H9 (cell line): ENCODE measurements at regions not wholly inside any gene's neighbourhood (a gene's known extent, or its start where the extent isn't known, plus 50 kb on each side); places are given as distances from the start of the nearest gene placed in this dataset.

ENCODE experiments used
- DNase-seq: peaks from one replicate; pipeline ENCODE4 v3.0.0-alpha.2; 2017
- H2AFZ ChIP-seq: one replicate; pipeline ENCODE4 v1.6.1; 2013; ENCODE audit warnings: mild to moderate bottlenecking, low read length, control low read depth, moderate library complexity
- H2AK5ac ChIP-seq: 2 replicates; pipeline ENCODE4 v1.6.1; 2013; ENCODE audit warnings: low read length, control low read depth, mixed read lengths; ENCODE audit not compliant: insufficient read length
- H2BK120ac ChIP-seq: one replicate; pipeline ENCODE4 v1.6.1; 2013; ENCODE audit warnings: low read depth, mild to moderate bottlenecking, low read length, control low read depth, inconsistent platforms; ENCODE audit not compliant: poor library complexity, severe bottlenecking
- H2BK12ac ChIP-seq: 2 replicates; pipeline ENCODE4 v1.6.1; 2013; ENCODE audit warnings: low read length, control low read depth, mixed read lengths, low read depth; ENCODE audit not compliant: insufficient read length
- H2BK15ac ChIP-seq: 2 replicates; pipeline ENCODE4 v1.6.1; 2013; ENCODE audit warnings: low read depth, low read length, control low read depth
- H2BK20ac ChIP-seq: one replicate; pipeline ENCODE4 v1.6.1; 2013; ENCODE audit warnings: low read depth, mild to moderate bottlenecking, low read length, control low read depth, inconsistent platforms; ENCODE audit not compliant: poor library complexity, severe bottlenecking
- H2BK5ac ChIP-seq: 2 replicates; pipeline ENCODE4 v1.6.1; 2013; ENCODE audit warnings: low read length, control low read depth, mixed read lengths; ENCODE audit not compliant: insufficient read length
- H3K14ac ChIP-seq: 2 replicates; pipeline ENCODE4 v1.6.1; 2013; ENCODE audit warnings: low read length, control low read depth; ENCODE audit not compliant: insufficient read depth
- H3K18ac ChIP-seq: 2 replicates; pipeline ENCODE4 v1.6.1; 2013; ENCODE audit warnings: low read depth, mild to moderate bottlenecking, mixed read lengths, low read length, control low read depth; ENCODE audit not compliant: insufficient read length
- H3K23ac ChIP-seq: 2 replicates; pipeline ENCODE4 v1.6.1; 2013; ENCODE audit warnings: low read length, control low read depth, mixed read lengths, low read depth; ENCODE audit not compliant: insufficient read length
- H3K23me2 ChIP-seq: 2 replicates; pipeline ENCODE4 v1.6.1; 2013; ENCODE audit warnings: low read depth, mild to moderate bottlenecking, mixed read lengths, low read length, control low read depth; ENCODE audit not compliant: insufficient read length, poor library complexity, severe bottlenecking
- H3K27ac ChIP-seq: 2 replicates; pipeline ENCODE4 v1.5.1; 2013; ENCODE audit warnings: low read length, control low read depth, mixed read lengths, low read depth; ENCODE audit not compliant: insufficient read length
- H3K27me3 ChIP-seq: 2 replicates; pipeline ENCODE4 v1.6.1; 2013; ENCODE audit warnings: low read length, control low read depth, inconsistent platforms; ENCODE audit not compliant: insufficient read depth
- H3K4ac ChIP-seq: 2 replicates; pipeline ENCODE4 v1.6.1; 2013; ENCODE audit warnings: low read depth, mild to moderate bottlenecking, control low read depth, inconsistent platforms, low read length, moderate library complexity
- H3K4me1 ChIP-seq: 2 replicates; pipeline ENCODE4 v1.6.1; 2013; ENCODE audit warnings: low read length, control low read depth, inconsistent platforms; ENCODE audit not compliant: insufficient read depth
- H3K4me2 ChIP-seq: 2 replicates; pipeline ENCODE4 v1.6.1; 2013; ENCODE audit warnings: low read length, control low read depth, mixed read lengths; ENCODE audit not compliant: insufficient read length, insufficient read depth
- H3K56ac ChIP-seq: 2 replicates; pipeline ENCODE4 v1.6.1; 2013; ENCODE audit warnings: low read depth, mild to moderate bottlenecking, mixed read lengths, low read length, control low read depth; ENCODE audit not compliant: insufficient read length
- H3K79me1 ChIP-seq: 2 replicates; pipeline ENCODE4 v1.6.1; 2013; ENCODE audit warnings: low read depth, mild to moderate bottlenecking, moderate library complexity, low read length, control low read depth, inconsistent platforms; ENCODE audit not compliant: insufficient read depth, poor library complexity, severe bottlenecking
- H3K79me2 ChIP-seq: 2 replicates; pipeline ENCODE4 v1.6.1; 2013; ENCODE audit warnings: low read length, control low read depth, inconsistent platforms; ENCODE audit not compliant: insufficient read depth
- H3K9ac ChIP-seq: 2 replicates; pipeline ENCODE4 v1.6.1; 2013; ENCODE audit warnings: low read length, control low read depth, mixed read lengths; ENCODE audit not compliant: insufficient read length; ENCODE audit errors: extremely low read depth
- H3K9me3 ChIP-seq: one replicate; pipeline ENCODE4 v1.6.1; 2013; ENCODE audit warnings: low read depth, low read length, inconsistent platforms; ENCODE audit not compliant: control insufficient read depth
- H3T11ph ChIP-seq: one replicate; pipeline ENCODE4 v1.6.1; 2013; ENCODE audit warnings: mild to moderate bottlenecking, low read length, control low read depth, inconsistent platforms
- H4K20me1 ChIP-seq: one replicate; pipeline ENCODE4 v1.6.1; 2013; ENCODE audit not compliant: control insufficient read depth, insufficient read length, insufficient read depth
- H4K5ac ChIP-seq: 2 replicates; pipeline ENCODE4 v1.6.1; 2013; ENCODE audit warnings: low read depth, mild to moderate bottlenecking, mixed read lengths, low read length, control low read depth; ENCODE audit not compliant: insufficient read length
- H4K8ac ChIP-seq: replicated peaks from 2 replicates; pipeline ENCODE4 v1.6.1; 2013; ENCODE audit warnings: low read length, control low read depth, mixed read lengths, low read depth; ENCODE audit not compliant: insufficient read length
- H4K91ac ChIP-seq: 2 replicates; pipeline ENCODE4 v1.6.1; 2013; ENCODE audit warnings: low read depth, mild to moderate bottlenecking, moderate library complexity, mixed read lengths, low read length, control low read depth; ENCODE audit not compliant: insufficient read length
- H3K27ac Mint-ChIP-seq, 3 experiments: 2 replicates in 2 of 3; 3 replicates in 1 of 3; pipeline ENCODE4 v1.8.0; 2020 to 2021; ENCODE audit warnings: mixed read lengths in 3 of 3, mild to moderate bottlenecking in 1 of 3, moderate library complexity in 1 of 3
- H3K27me3 Mint-ChIP-seq: 2 replicates; pipeline ENCODE4 v1.8.0; 2021; ENCODE audit warnings: low read depth, mild to moderate bottlenecking, moderate library complexity, mixed read lengths
- H3K36me3 Mint-ChIP-seq, 3 experiments: 2 replicates in 2 of 3; 3 replicates in 1 of 3; pipeline ENCODE4 v1.8.0; 2020 to 2021; ENCODE audit warnings: low read depth in 3 of 3, mixed read lengths in 3 of 3; ENCODE audit not compliant: insufficient read depth in 1 of 3
- H3K4me1 Mint-ChIP-seq, 2 experiments: 2 replicates each; pipeline ENCODE4 v1.8.0; 2020; ENCODE audit warnings: mixed read lengths in 2 of 2
- H3K4me3 Mint-ChIP-seq, 2 experiments: 2 replicates in 1 of 2; 3 replicates in 1 of 2; pipeline ENCODE4 v1.8.0; 2020 to 2021; ENCODE audit warnings: mild to moderate bottlenecking in 2 of 2, mixed read lengths in 2 of 2, moderate library complexity in 1 of 2
- H3K9me3 Mint-ChIP-seq, 2 experiments: 2 replicates in 1 of 2; 3 replicates in 1 of 2; pipeline ENCODE4 v1.8.0; 2020; ENCODE audit warnings: mild to moderate bottlenecking in 2 of 2, mixed read lengths in 2 of 2, moderate library complexity in 1 of 2
- WGBS: extraction: QIAGEN DNeasy Blood & Tissue Kit; methylation state at CpG from one replicate; pipeline ENCODE4 v1.1.7; 2013; ENCODE audit warnings: missing lambda C conversion rate, low lambda C conversion rate, mixed read lengths; ENCODE audit not compliant: insufficient read length; ENCODE audit errors: extremely low coverage; 5-methylcytosine and 5-hydroxymethylcytosine counted together
- TF ChIP-seq, protein P1 (sequence below): fragments of 200-600 bp; sonication (generic); conservative IDR thresholded peaks from 3 replicates; pipeline ENCODE4 v1.8.0; 2021; ENCODE audit warnings: antibody characterized with exemption, mild to moderate bottlenecking

GRCh38 chr4:95701500-95702170 is 138.3 kb upstream of the PDHA2 start:
- Histone ChIP-seq H3T11ph (no peak overlapping the region), H2BK15ac (no peak overlapping the region), H3K27me3 (no peaks in the 10 kb centered on the region), H4K91ac (no peak overlapping the region), H3K56ac (no peak overlapping the region), H3K79me2 (no peaks in the 10 kb centered on the region), H3K23me2 (no peaks in the 10 kb centered on the region), H2BK5ac (no peak overlapping the region), H4K8ac (no peak overlapping the region), H3K4me2 (no peak overlapping the region), H4K20me1 (no peaks in the 10 kb centered on the region), H3K79me1 (no peaks in the 10 kb centered on the region), H3K9ac (no peak overlapping the region), H2AFZ (no peak overlapping the region), H2BK12ac (no peak overlapping the region), H3K4ac (no peak overlapping the region), H4K5ac (no peak overlapping the region), H3K9me3 (no peaks in the 10 kb centered on the region), H2BK120ac (no peak overlapping the region), H3K14ac (no peak overlapping the region), H3K4me1 (no peaks in the 10 kb centered on the region), H3K27ac (peak overlapping the region; percentile 8), H3K18ac (no peak overlapping the region), H2AK5ac (no peak overlapping the region), H2BK20ac (no peak overlapping the region), H3K23ac (no peak overlapping the region)
- Mint-ChIP-seq H3K36me3 (peaks cover 0 to 4% (median 2%) of the 10 kb centered on the region in 3 experiments; a peak in 3 of 7 replicates), H3K9me3 (peaks cover 0 to 9% of the 10 kb centered on the region in 2 experiments; a peak in 2 of 5 replicates), H3K27ac (no peak overlapping the region; a peak in 1 of 7 replicates), H3K4me1 (peaks cover 0 to 9% of the 10 kb centered on the region in 2 experiments; a peak in 1 of 4 replicates), H3K27me3 (no peaks in the 10 kb centered on the region), H3K4me3 (no peak overlapping the region)
- DNase-seq = no peak
- TF ChIP-seq, protein P1, sequence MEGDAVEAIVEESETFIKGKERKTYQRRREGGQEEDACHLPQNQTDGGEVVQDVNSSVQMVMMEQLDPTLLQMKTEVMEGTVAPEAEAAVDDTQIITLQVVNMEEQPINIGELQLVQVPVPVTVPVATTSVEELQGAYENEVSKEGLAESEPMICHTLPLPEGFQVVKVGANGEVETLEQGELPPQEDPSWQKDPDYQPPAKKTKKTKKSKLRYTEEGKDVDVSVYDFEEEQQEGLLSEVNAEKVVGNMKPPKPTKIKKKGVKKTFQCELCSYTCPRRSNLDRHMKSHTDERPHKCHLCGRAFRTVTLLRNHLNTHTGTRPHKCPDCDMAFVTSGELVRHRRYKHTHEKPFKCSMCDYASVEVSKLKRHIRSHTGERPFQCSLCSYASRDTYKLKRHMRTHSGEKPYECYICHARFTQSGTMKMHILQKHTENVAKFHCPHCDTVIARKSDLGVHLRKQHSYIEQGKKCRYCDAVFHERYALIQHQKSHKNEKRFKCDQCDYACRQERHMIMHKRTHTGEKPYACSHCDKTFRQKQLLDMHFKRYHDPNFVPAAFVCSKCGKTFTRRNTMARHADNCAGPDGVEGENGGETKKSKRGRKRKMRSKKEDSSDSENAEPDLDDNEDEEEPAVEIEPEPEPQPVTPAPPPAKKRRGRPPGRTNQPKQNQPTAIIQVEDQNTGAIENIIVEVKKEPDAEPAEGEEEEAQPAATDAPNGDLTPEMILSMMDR = no peak
- no CpG with 5 or more reads among the region's 5 CpGs for WGBS
